HG03139 (cell line): ENCODE measurements at regions not wholly inside any gene's neighbourhood (a gene's known extent, or its start where the extent isn't known, plus 50 kb on each side); places are given as distances from the start of the nearest gene placed in this dataset.

Experiments
- ATAC-seq: cut with Tn5 transposase; IDR thresholded peaks from one replicate; pipeline ENCODE4 v1.9.1; 2021; ENCODE audit not compliant: unreplicated experiment

DNA sequence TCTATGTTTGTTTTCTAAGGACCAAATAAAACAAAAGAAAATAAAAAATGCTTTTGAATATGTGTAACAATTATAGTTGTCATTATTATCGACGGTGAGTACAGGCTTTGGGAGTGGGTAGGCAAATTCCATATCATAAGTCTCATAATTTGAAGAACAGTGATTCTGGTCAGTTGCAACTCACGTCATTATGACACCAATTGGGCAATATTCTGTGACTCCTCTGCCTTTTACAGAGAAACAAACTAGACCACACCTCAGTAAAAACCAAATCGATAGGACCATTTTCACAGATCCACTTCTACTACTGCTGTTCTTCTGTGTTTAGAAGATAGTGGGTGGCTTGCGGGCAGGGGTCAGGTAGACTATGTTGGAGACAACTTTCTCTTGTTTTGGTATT is 250.1 kb downstream of the C4orf33 start:
- no peak for ATAC-seq

DNA sequence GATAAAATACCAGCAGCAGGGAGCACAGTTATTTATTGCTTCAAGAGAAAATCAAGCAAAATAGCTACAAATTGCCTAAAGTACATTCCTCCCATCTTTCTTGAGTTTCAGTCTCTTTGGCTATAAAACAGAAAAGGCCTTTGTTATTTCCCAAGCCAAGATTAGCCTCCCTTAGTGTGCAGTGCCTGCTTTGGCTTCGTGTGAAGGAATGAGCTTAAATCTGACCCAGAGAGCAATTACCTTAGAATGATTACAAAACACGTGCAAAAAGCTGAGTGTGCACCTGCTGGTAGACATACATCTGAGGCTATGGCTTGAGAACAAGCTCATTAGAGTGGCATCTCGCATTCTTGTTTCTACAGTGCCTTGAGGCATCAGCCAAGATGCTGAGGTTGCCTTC is 250.8 kb downstream of the C4orf33 start:
- ATAC-seq = no peak

DNA sequence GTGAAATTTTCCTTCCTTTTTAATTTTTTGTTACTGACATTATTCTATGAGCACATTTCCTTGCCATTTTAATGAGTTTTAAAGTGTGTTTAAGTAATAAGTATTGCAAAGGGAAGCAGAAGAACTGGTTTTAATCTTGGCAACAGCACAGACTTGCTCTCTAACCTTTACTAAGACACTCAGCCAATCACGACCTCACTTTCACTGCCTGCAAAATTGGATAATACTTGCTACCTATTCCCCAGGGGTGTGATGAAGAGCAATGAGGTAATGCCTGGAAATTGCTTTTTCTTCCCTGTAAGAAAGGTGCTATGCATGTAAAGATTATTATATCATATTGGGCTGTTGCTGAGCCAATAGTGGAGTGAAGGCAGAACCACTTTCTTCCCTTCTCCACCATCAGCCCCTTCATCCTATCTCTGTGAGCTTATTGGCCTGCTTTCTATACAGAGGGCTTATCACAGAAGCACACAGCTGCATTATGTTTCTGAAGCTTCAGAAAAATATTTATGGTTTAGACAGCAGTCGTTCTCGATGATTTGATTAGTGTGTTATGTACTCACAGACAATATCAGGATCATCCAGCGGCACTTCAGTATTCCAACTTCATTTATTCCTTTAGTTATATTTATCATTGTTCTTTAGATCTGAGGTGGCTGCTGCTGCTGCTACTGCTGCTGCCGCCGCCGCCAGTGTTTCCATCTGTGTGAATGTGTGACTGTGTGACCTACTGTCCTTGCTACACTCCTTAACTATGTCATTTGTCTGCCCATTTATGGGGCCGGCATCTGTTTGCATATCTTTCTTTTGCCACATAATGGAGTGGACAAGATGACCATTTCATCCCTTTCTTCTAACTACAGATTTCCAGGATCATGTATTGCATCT is 255.1 kb downstream of the C4orf33 start:
- no peak for ATAC-seq

DNA sequence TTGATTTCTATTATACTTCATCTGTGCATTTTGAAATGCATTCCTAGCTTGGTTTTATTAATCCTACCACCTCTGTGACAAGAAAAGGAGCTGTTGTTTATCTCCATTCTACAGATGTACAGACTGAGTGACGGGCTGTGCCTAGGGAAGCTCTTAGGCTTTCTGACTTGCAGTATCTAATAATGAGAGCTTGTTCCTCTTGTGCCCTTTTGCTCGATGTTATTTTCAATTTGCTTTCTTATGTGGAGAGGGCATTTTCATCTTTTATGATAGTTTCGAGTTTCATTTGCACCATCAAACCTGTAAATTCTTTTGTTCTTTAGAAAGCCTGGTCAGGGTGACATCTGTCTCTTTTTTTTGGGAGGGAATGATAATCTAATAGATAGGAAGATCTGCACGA is 256.5 kb downstream of the C4orf33 start:
- ATAC-seq = no peak

DNA sequence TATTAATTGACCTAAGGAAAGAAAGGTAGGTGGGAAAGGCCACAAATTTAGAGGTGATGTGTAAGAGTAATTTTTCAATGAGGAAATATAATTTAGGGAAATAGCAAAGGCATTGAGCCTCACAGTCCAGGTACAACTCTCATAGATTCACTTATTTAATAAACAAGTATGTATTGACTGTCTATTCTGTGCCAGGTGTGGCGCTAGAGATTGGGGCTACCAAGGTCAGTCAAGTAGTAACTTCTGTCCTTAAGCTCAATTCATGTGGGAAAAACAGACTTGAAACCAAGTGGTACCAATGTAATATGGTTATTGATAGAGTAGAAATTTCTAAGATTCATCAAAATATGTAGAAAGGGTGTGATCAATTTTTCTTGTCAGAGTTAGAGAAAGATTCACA is 257.5 kb downstream of the C4orf33 start:
- ATAC-seq = no peak

DNA sequence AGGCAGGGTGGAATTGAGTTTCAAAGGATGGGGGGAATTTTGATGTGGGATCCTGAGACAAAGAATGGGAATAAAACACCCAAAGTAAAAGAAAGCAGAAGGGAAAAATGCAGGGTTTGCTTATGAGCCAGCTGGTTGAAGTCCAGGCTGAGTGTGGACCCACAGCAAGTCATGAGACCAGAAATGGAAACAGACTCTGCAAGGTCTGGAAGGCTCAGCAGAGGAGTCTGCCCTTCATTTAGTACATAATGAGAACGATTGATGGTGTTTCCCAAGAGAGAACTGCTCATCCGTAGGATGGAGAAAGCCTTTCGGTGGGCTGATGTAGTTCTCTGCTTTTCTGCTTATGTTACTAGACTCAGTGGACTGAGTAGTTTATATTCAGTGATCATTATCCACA is 259.1 kb downstream of the C4orf33 start:
- no peak for ATAC-seq

DNA sequence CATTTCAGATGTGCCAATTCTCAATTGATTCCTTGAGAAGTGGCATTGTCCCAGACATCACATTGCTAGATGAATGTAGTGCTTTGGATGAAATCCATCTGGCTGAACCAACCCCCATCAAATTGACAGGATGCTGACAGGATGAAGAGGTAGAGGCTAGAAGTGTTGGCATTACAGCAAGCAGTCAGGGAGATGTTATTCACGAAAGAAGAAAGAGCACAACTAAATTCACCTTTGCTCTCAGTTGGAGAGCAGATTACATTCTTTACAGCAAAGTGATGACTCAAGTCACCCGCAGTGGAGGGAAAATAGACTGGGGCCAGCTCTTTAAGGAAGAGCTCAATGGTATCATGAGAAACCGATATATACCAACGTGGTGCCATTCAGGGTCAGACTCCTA is 259.6 kb downstream of the C4orf33 start:
- ATAC-seq = no peak

DNA sequence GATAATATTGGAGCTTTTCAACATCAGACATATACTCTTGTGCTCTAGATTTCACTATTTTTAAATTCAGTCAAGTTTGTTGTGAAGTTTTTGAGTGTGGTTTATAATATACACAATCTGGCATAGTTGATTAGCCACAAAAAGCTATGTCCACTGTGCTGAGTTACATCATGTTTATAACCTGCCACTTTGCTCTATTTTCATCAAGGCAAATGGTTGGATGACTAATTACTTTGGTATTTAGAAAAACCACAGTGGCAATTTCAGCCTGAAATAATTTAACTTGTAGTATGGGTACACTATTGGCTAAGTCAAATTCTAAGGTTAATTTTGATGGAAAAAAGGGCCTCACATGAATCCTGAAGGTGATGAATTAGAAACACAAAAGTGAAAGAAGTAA is 262.6 kb downstream of the C4orf33 start:
- no peak for ATAC-seq

DNA sequence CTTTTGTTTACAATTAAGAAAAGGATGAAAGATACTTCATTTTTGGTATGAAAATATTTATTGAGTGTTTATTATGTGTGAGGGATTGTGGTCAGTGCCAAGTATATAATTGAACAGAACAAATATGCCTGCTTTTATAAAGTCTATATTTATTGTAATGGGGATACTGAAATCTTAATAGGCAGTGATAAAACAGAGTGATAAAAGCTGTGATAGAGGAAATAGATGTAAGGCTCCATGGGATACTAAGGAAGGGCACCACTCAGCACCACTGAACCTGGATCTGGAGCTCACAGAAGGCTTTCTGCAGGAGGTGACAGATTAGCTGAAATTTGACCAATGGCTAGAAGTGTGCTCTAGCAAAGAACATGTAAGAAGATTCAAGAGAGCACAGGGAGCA is 263.5 kb downstream of the C4orf33 start:
- ATAC-seq = no peak

DNA sequence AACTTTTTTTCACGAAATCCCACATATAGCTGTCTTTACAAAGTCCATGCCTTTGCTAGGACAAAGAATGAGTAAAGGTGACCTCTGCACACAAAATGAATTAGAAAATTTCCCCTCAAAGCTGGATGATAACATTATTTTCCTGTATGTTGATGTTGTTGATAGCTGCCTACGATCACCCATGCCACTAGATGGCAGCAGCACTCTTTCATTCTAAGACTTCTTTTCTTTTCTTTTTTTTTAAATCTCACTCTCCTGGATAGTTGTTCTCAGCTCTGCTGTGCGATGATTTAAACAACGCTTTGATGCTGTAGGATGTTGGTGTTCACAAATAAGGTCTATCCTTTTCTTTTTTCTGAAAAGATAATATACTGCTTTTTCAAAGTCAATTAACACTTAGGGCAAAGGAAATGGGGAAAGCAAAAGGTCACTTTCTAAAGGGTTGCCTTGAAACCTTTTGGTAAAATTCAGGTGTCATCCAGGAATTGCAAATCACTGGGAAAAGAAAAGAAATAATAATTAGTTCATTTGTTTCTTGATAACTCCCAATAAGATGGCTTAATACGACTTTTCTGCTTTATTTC is 266.8 kb downstream of the C4orf33 start:
- ATAC-seq = peak; percentile 79

DNA sequence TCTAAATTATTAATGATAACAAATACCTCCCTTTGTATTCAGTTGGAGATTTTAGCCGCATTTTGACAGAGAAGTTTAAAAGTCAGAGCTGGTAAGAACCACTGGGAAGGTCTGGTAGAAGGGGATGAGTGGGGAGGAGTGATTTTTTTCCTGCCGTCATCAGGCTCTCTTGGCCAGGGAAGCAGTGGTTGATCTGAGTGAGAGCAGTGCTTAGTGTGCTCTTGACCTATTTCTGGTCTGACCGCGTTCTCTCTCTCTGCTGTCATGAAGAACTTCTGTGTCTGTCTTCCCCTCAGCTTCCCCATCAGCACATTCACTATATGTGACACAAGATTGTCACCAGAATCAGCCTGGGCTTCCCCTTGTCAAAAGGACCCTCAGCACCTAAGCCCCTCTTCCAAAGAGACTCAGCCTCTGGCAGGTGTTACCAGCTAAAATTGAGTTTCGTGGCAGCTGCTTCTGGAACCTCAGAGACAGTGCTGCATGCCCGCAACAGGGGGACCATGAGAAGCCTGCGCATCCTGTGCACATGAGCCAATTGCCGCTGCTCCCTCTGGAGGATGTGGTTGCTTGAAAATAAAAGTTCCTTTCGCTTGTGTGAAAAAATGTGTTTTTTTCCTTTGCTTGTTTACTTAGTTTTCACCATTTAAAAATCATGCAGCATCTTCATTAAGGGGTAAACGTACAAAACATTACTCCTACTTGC is 268.9 kb downstream of the C4orf33 start:
- no peak for ATAC-seq

DNA sequence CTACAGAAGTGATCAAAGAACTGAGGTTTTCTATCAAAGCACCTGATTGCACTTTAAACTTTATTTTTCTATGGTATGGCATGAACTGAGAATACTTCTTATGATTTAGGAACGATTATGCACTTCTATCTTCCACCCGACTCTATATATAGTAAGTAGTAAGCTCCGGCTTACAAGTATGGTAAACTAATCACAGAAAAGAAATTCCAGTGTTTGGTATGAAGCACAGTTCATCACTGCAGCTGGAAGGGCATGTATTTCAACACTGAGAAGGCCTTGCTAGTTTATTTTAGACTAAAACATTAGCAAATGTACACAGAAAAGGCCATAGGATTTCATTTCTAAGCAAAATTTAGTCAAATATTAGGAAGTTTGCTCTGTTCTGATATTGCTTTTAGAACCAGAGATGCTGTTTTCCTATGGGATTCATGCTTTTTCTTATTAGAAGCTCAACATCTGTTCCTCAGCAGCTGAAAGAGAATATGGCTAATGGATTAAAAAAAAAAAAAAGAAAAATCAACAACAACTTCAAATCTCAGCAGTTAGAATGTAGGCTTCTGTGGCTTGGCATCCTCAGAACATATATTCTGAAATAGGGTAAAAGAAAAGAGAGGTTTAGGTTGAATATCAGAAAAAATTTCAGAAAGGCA is 273.5 kb downstream of the C4orf33 start:
- no peak for ATAC-seq

DNA sequence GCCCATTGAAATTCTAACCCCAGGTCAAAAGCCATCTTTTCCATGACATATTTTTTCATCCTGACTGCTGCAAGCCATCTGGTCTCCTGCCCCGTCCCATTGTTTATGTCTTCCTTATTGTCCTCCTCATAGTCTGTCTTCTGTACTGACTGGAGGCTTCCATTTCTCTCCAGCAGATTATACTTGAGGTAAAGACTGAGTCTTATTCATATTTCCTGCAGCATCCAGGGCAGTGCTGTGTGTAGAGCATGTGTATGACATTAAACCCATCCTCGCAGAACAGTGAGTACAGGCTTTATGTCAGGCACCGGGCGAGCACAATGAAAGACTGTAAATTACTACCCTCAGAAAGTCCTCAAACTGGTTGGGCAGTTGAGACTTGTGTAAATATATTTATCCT is 275.1 kb downstream of the C4orf33 start:
- no peak for ATAC-seq

DNA sequence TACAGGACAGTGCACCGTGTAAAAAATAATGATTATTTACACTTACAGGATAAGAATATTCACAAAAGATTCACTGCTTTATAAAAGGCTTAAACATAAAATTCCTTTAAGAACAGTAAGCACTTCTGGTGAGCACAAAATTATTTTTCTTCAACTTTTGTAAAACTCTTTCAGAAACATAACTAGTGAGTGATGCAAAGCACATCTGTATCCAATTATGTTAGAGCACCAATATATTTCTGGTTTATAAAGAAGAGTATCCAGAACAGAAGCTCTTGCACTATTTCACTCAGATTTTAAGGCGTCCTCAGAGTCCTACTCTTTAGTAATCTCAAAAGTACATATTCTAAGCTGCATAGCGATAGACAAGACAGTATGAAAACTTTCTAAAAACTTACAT is 276.0 kb downstream of the C4orf33 start:
- no peak for ATAC-seq

DNA sequence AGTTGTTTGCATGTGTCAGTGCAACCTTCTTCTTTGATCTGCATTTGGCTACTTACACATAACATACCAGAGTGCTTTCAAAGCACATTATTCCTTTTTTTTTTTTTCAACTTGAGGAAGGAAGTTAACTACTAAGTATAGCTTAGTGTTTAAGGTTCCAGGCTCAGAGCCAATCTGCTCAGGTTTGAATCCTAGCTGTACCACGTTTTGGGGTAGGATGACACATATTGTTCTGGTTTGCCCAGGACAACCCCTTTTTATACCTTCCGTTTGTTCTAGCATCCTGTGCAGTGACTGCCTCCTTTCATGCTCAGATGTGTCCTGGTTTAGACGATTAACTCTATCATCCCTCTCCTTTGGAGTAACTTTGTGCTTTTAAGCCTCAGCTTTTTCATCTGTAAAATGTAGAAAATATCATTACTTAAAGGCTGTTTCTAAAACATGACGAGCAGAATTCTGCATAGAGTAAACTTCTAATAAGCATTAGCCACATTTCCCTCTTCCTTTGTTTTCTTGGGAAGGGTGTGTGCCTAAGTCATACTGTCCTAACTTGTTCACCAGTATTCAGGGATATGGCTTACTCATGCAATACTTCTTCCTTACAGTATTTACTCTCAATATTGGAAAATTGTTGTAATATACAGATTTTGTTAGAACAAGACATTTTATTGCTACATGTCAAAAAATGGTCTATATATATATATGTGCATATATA is 281.3 kb downstream of the C4orf33 start:
- ATAC-seq = no peak

DNA sequence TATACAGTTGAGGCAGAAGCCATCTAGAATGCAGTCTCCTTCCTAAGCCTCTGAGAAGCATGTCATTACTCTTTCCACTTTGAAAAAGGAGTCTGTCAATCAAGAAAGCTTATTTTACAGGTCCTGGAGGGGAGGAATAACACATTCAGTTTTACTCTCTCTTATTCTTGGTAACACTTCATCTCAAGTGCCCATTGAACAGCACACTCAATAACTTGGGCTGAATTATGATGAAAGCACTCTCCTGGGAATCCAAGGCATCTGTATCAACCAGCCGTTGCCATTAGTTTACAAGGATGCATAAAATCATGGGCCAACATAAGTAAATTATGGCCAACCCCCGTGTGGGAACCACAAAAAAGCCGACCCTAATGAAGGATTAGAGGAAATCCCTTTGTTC is 282.4 kb downstream of the C4orf33 start:
- no peak for ATAC-seq

DNA sequence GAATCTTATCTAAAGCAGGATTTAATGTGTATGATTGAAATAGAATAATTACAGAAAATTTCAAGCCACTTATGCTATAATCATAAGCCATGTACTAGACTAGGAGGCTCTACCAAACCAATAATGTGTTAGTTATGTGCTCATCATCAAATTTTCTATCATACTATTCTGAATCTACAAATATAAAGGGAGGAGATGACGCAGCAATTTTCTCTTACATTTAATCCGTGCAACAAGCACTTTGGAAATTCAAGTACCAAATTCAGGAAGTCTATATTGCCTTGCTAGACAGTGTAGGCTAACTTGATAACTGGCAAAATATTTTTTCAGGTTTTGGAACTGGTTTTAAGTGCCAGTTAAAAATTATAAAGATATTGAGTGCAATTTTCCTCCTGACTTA is 283.5 kb downstream of the C4orf33 start:
- ATAC-seq = no peak

DNA sequence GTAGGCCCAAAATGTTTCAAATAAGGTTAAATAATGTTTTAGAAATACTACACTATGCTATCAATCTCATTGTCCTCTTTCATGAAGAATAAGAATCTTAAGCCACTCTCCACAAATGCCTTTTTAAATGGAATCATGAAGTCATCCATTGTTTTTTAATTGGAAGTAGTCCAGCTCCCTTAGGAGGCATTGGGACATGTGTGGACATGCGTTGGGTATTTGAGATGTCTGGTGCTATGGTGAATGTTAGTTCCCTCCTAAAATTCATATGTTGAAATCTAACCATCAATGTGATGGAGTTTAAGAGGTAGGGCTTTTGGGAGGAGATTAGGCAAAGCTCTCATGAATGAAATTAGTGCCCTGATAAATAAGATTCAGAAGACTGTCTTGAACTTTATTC is 289.0 kb downstream of the C4orf33 start:
- no peak for ATAC-seq

DNA sequence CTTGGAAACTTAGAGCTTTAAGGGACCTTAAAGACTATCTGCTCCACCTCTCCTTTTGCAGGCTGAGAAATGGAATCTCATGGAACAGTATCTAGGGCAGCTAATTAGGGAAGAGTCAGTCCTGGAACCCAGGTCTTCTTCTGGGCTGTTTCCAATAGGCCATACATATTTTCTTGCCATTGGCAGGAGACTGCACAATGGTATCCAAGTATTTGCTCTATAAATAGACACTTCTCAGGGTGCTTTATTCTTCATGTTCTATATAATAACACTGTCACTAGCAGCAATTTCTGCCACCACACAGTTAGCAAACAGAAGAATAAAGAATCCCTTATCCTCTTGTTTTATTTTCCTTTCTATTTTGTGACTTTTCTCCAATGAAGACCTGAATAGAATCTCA is 291.7 kb downstream of the C4orf33 start:
- ATAC-seq = no peak

DNA sequence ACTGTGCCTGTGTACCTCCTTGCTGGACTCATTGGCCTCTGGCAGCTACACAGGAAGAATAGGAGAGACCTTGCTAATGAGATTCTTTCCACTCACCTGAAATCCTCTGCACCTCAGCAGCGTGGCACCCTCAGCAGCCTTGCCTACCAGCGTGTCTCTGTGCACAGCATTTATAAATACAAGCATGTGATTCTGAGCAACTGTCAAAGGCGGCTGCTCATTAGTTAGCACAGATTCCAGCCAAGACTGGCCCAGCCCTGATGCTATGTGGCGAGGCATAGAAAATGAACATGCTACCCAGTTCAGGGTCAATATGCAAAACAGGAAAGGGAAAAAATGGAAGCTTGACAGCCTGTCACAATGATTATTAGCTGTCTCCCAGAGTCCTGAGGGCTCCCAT is 298.0 kb downstream of the C4orf33 start:
- ATAC-seq = no peak

DNA sequence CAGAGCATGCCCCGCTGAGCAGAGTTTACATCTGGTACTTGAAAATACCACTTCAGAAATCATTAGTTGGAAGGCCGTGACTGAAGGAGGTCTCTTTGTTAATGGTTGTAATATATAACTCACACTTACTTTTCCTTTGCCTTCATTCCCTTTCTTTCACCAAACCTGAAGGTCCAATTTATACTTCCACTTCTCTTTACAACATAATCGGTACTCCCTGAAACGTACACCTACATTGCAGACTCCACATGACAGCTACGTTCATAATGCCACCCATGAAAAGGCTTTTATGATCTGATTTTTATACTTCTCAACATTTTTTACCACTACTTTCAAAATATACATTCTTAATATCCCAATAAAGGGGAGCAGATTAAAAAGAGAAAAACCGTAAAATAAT is 298.7 kb downstream of the C4orf33 start:
- ATAC-seq = no peak
